Loucy (cell line): ENCODE measurements at regions not wholly inside any gene's neighbourhood (a gene's known extent, or its start where the extent isn't known, plus 50 kb on each side); places are given as distances from the start of the nearest gene placed in this dataset.
A peak's percentile ranks its signal among the peaks of the same experiment; 100 is the strongest.

Experiments used
- H2AFZ ChIP-seq: fragments of 200-600 bp; sonication (generic); 2 replicates; pipeline ENCODE4 v1.6.0; 2016; ENCODE audit warnings: antibody characterized with exemption, mild to moderate bottlenecking, low read length, moderate library complexity
- H3F3A ChIP-seq: fragments of 200-600 bp; 2 replicates; pipeline ENCODE4 v1.6.0; 2016; ENCODE audit warnings: antibody characterized with exemption, low read depth, mild to moderate bottlenecking
- H3K27me3 ChIP-seq: fragments of 200-600 bp; sonication (generic); 2 replicates; pipeline ENCODE4 v1.6.1; 2014; ENCODE audit warnings: low read length, mild to moderate bottlenecking; ENCODE audit not compliant: insufficient read depth, poor library complexity, severe bottlenecking
- H3K36me3 ChIP-seq: fragments of 200-600 bp; sonication (generic); 2 replicates; pipeline ENCODE4 v1.6.1; 2016; ENCODE audit warnings: low read length; ENCODE audit not compliant: insufficient read depth
- H3K4me1 ChIP-seq: fragments of 200-600 bp; sonication (generic); 2 replicates; pipeline ENCODE4 v1.5.1; 2014; ENCODE audit warnings: low read length, mild to moderate bottlenecking; ENCODE audit not compliant: insufficient read depth, poor library complexity, severe bottlenecking
- H3K4me2 ChIP-seq: fragments of 200-600 bp; sonication (generic); 2 replicates; pipeline ENCODE4 v1.6.0; 2014; ENCODE audit warnings: antibody characterized with exemption, low read length, low read depth, mild to moderate bottlenecking; ENCODE audit not compliant: poor library complexity, severe bottlenecking
- H3K4me3 ChIP-seq: fragments of 200-600 bp; sonication (generic); 2 replicates; pipeline ENCODE4 v1.5.1; 2014; ENCODE audit warnings: low read length, mild to moderate bottlenecking, mixed read lengths; ENCODE audit not compliant: poor library complexity, severe bottlenecking
- H3K79me2 ChIP-seq: fragments of 200-600 bp; sonication (generic); 2 replicates; pipeline ENCODE4 v1.6.1; 2014; ENCODE audit warnings: low read length; ENCODE audit not compliant: insufficient read depth
- H3K9ac ChIP-seq: fragments of 200-600 bp; sonication (generic); 2 replicates; pipeline ENCODE4 v1.6.0; 2014; ENCODE audit warnings: mild to moderate bottlenecking, low read depth, low read length, moderate library complexity; ENCODE audit not compliant: poor library complexity, severe bottlenecking
- H3K9me2 ChIP-seq: fragments of 200-600 bp; sonication (generic); replicated peaks from 2 replicates; pipeline ENCODE4 v1.6.1; 2016; ENCODE audit warnings: low read depth, low read length, mixed read lengths
- H3K9me3 ChIP-seq: fragments of 200-600 bp; sonication (generic); 2 replicates; pipeline ENCODE4 v1.6.1; 2014; ENCODE audit warnings: mild to moderate bottlenecking, antibody characterized with exemption, low read length, low read depth; ENCODE audit not compliant: insufficient read depth
- H4K20me1 ChIP-seq: fragments of 200-600 bp; sonication (generic); 2 replicates; pipeline ENCODE4 v1.6.0; 2014; ENCODE audit warnings: antibody characterized with exemption, low read length, mild to moderate bottlenecking; ENCODE audit not compliant: insufficient read depth, poor library complexity, severe bottlenecking
- EZH2phosphoT487 ChIP-seq: fragments of 200-600 bp; IDR thresholded peaks from 2 replicates; pipeline ENCODE4 v1.6.1; 2018; ENCODE audit warnings: antibody characterized with exemption, mild to moderate bottlenecking, moderate library complexity, borderline replicate concordance
- TF ChIP-seq, protein P1 (sequence below): fragments of 200-600 bp; sonication (generic); conservative IDR thresholded peaks from 2 replicates; pipeline ENCODE4 v1.5.1; 2014; ENCODE audit warnings: mild to moderate bottlenecking, antibody characterized with exemption, low read length

DNA sequence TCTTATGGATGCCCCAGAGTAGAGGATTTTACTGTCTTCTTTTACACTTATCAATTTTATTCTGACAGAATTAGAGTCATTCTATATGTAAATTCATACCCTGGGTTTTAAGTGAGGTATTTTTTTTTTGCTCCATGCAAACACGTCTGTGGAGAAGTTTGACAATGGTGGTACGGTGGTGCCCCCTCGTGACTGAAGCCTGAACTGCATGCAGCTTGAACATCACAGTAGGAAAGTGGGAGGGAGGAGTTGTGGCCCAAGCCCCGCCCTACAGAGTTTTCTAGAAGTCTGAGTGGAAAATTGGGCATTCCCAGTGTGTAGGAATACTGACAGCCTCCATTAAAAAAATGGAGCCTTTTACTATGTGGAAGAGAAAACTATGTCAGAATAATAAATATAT lies 73.3 kb upstream of the RAB40AL start:
- no peak overlapping the region for H3K4me3 ChIP-seq
- no peaks in the 10 kb centered on the region for H3K4me1 ChIP-seq
- H4K20me1 ChIP-seq, result no peaks in the 10 kb centered on the region
- no peak overlapping the region for H2AFZ ChIP-seq
- no peaks in the 10 kb centered on the region for H3K27me3 ChIP-seq
- H3K9me2 ChIP-seq, result no peaks in the 10 kb centered on the region
- H3K4me2 ChIP-seq, result no peak overlapping the region
- H3K9ac ChIP-seq, result no peak overlapping the region
- no peak for TF ChIP-seq EZH2phosphoT487
- TF ChIP-seq, protein P1, sequence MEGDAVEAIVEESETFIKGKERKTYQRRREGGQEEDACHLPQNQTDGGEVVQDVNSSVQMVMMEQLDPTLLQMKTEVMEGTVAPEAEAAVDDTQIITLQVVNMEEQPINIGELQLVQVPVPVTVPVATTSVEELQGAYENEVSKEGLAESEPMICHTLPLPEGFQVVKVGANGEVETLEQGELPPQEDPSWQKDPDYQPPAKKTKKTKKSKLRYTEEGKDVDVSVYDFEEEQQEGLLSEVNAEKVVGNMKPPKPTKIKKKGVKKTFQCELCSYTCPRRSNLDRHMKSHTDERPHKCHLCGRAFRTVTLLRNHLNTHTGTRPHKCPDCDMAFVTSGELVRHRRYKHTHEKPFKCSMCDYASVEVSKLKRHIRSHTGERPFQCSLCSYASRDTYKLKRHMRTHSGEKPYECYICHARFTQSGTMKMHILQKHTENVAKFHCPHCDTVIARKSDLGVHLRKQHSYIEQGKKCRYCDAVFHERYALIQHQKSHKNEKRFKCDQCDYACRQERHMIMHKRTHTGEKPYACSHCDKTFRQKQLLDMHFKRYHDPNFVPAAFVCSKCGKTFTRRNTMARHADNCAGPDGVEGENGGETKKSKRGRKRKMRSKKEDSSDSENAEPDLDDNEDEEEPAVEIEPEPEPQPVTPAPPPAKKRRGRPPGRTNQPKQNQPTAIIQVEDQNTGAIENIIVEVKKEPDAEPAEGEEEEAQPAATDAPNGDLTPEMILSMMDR, result peak; percentile 77
- no peaks in the 10 kb centered on the region for H3K36me3 ChIP-seq
- H3K79me2 ChIP-seq, result no peaks in the 10 kb centered on the region
- no peaks in the 10 kb centered on the region for H3K9me3 ChIP-seq
- no peaks in the 10 kb centered on the region for H3F3A ChIP-seq

GRCh38 chrX:102866981-102867656 lies 70.0 kb upstream of the RAB40AL start:
- Histone ChIP-seq H3K4me2 (no peak overlapping the region), H2AFZ (no peak overlapping the region), H3K36me3 (no peaks in the 10 kb centered on the region), H3K79me2 (no peaks in the 10 kb centered on the region), H3F3A (no peaks in the 10 kb centered on the region), H3K9me2 (no peaks in the 10 kb centered on the region), H3K4me3 (no peak overlapping the region), H3K27me3 (no peaks in the 10 kb centered on the region), H4K20me1 (no peaks in the 10 kb centered on the region), H3K9ac (no peak overlapping the region), H3K4me1 (no peaks in the 10 kb centered on the region), H3K9me3 (no peaks in the 10 kb centered on the region)
- TF ChIP-seq EZH2phosphoT487, result no peak
- TF ChIP-seq, protein P1, result no peak

GRCh38 chrX:102883491-102883890 lies 53.6 kb upstream of the RAB40AL start:
- H2AFZ ChIP-seq, result no peak overlapping the region
- no peaks in the 10 kb centered on the region for H3F3A ChIP-seq
- no peaks in the 10 kb centered on the region for H3K4me1 ChIP-seq
- TF ChIP-seq EZH2phosphoT487, result no peak
- TF ChIP-seq, protein P1, result no peak
- no peaks in the 10 kb centered on the region for H3K9me2 ChIP-seq
- no peaks in the 10 kb centered on the region for H3K27me3 ChIP-seq
- no peaks in the 10 kb centered on the region for H3K79me2 ChIP-seq
- H3K4me2 ChIP-seq, result no peak overlapping the region
- no peak overlapping the region for H3K4me3 ChIP-seq
- no peaks in the 10 kb centered on the region for H4K20me1 ChIP-seq
- H3K9ac ChIP-seq, result no peak overlapping the region
- no peaks in the 10 kb centered on the region for H3K36me3 ChIP-seq
- no peaks in the 10 kb centered on the region for H3K9me3 ChIP-seq
